ENCODE measurements at regions not wholly inside any gene's neighbourhood (a gene's known extent, or its start where the extent isn't known, plus 50 kb on each side); places are given as distances from the start of the nearest gene placed in this dataset.

DNA sequence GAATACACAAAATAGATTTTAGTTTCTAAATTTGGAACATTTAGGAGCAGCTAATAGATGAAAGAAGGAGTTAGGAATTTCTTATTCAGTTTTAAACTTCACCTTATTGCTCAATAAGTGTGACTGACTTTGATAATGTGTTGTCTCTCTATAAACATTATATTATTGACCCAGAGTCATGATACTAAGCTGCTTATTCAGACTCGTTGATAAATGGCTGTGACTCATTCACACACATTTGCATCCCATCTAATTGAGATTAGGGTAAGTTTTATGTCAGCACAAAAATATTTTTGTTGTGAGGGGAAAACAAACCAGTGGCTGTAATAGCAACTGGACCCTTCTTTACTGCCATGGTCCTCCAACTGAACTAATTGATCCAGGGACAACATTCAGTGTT lies 137.6 kb downstream of the GOLIM4 start:
- intact Hi-C loops (cut with DNase I): no loop called here
- no peak for DNase-seq

DNA sequence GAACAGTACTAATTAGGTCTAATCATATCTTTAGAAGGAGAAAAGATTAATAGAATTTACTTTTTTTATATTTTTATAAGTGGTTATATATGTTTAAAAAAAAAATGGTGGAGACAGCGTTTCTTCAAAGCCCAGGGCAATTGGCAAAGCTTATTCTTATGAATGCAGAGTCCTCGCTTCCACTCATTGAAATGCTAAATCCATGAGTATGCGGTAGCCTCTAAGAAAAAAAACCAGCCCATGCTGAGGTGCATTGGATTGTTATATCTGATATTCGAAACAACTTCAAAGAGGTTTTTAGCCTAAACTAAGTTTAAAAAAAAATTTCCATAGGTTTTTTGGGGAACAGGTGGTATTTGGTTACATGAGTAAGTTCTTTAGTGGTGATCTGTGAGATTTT lies 142.8 kb downstream of the GOLIM4 start:
- intact Hi-C loops (cut with DNase I): no loop called here
- no peak for DNase-seq

- no peak for DNase-seq
- intact Hi-C loops (cut with DNase I): no loop called here
These were observed 145.5 kb downstream of the GOLIM4 start for GRCh38 chr3:167950212-167950611.

GRCh38 chr3:167941234-167941995 lies 154.3 kb downstream of the GOLIM4 start:
- intact Hi-C loops (cut with DNase I): no loop called here
- DNase-seq: peak in 4 of 42 donors; percentile 3 to 40 (median 7)

DNA sequence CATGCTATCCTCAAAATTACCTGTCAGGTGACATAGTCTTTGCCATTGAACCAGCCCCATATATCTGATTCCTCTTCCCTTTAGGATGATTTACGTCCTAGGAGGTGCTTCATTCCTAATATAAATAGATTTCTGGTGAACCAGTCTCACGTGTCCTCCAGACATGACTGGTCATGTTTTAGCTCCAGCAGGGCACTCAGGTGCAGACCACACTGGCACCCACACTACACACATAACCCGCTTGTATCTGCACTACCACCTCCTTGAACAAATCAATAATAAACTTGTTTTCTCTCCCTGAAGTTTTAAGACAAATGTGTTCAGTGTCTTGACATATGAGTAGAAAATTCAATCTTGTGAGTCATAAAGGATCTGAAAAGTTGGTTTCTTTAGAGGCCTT lies 155.5 kb downstream of the GOLIM4 start:
- DNase-seq: no peak
- intact Hi-C loops (cut with DNase I): no loop called here

DNA sequence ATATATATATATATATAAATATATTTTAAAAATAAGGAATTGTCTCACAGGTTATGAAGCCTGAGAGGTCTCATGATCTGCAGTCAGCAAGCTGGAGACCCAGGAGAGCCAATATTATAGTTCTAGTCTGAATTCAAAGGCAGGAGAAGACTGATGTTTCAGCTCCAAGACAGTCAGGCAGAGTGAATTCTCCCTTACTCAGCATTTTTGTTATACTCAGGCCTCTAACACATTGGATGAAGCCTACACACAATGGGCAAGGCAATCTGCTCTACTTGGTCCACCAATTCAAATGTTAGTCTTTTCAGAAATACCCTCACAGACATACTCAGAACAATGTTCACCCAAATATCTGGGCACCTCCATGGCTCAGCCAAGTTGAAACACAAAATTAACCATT lies 157.2 kb downstream of the GOLIM4 start:
- intact Hi-C loops (cut with DNase I): no loop called here
- no peak for DNase-seq

GRCh38 chr3:167936019-167936418 lies 159.7 kb downstream of the GOLIM4 start:
- DNase-seq: peak in 3 of 42 donors; percentile 1 to 7 (median 4)
- intact Hi-C loops (cut with DNase I): no loop called here

DNA sequence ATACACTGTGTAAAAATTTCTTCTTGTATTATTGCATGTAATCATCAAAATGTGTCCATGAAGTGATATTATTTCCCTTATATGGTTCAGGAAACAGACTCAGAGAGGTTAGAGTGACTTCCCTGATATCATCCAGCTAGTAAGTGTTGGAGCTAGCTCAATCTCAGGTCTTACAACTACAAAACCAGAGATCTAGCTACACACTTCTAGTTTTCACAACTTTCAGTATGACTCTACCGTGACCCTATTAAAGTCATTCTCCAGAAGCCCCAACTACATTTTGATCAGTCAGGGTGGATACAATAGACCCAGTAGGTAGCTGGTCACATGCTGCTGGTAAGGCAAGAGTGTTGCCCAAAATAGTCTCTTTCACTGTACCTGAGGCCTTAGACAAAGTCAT lies 165.3 kb downstream of the GOLIM4 start:
- DNase-seq: no peak
- intact Hi-C loops (cut with DNase I): no loop called here

DNA sequence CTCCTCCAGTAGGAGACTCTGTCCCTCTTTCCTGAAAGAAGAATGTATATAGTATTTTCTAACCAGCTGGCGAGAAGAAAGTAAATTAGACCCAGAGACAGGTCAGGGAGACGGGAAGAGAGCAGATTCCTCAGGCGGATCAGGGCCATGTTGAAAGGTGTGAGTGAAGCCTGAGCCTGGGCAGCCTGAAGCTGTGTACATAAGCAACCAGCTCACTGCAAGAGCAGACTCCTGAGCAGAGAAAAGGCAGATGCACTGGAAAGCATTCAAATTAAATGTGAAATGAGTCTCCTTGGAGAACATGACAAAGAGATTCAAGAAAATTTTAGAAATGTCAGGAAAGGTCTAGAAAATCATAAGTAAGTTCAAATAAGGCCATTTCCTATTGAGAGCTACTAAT lies 165.8 kb downstream of the GOLIM4 start:
- no peak for DNase-seq
- intact Hi-C loops (cut with DNase I): no loop called here

GRCh38 chr3:167928381-167928780 lies 167.3 kb downstream of the GOLIM4 start:
- intact Hi-C loops (cut with DNase I): no loop called here

DNA sequence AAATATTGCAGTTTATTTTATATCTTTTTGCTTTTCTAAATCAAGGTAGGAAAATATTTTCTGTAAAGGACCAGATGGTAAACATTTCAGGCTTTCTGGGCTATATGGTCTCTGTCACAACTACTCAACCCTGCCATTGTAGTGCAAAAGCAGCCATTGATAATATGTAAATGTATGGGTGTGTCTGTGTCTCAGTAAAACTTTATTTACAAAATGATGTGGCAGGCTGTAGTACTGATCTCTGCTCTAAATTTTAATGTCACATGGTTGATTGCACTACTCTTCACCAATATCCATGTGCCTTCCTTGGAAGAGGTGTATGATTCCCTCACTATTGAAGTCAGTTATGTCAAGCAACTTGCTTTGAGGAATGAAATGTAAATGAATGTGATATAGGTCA lies 175.0 kb downstream of the GOLIM4 start:
- intact Hi-C loops (cut with DNase I): no loop called here
- no peak for DNase-seq

More at GRCh38 chr3:167928381-167928780, 167.3 kb downstream of the GOLIM4 start:
- no peak for DNase-seq

DNA sequence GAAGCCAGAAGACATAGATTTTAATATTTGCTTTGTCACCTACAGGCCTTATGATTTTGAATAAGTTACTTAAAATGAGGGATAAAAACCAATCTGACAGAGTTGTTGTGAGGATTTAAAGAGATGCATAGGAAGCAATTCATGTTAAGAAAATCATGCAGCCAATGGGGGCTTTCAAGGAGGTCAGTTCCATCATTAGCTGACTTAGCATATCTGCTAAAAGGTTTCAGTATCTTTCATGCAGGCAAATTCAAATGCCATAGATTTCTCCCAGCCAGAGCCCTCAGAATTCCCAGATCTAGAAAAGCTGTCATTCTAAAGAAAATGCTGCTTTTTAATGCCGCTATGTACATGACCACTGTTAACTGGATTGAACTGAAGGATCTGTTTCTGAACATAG lies 176.1 kb downstream of the GOLIM4 start:
- intact Hi-C loops (cut with DNase I): no loop called here

DNA sequence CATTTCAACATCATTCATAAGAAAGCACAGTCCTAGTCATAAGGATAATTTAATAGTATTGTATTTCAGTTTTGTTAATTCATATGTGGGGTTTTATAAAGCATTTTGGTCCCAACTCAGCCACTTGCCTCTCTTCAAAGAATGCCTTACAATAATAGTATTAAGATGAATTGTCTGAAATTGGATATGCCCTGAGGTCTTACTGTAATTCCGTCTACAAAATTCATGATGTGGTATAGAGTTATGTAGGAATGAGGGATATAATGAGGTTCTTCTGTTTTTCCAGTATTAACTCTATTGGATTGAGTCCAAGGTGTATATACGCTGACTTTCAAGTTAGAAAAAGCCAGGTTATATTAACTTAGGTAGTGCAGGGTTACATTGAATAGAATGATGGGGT lies 177.0 kb downstream of the GOLIM4 start:
- DNase-seq: no peak
- intact Hi-C loops (cut with DNase I): no loop called here

More for the DNA sequence above, 176.1 kb downstream of the GOLIM4 start:
- no peak for DNase-seq

GRCh38 chr3:167918008-167918596 lies 177.6 kb downstream of the GOLIM4 start:
- intact Hi-C loops (cut with DNase I): no loop called here
- no peak for DNase-seq

- intact Hi-C loops (cut with DNase I): no loop called here
- no peak for DNase-seq
These were observed 177.8 kb downstream of the SERPINI1 start for GRCh38 chr3:167913219-167913835.

DNA sequence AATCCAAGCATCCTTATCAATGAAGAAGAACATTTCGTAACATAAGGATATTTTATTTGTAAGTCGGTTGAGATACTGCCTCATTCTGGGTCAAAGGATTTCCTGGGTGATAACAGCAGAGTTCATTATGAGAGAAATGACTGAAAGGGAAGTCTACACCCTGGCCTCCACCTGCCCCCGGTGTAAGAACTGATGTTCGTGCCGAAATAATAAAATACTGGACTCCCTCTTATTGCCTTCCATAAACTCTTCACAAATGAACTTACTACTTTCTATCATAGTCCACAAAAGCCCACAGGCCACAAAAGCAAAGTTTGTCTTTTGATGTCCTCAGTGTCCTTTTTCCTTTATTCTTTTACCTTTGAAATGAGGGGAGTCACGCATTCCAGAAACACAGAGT lies 174.4 kb downstream of the SERPINI1 start:
- no peak for DNase-seq
- intact Hi-C loops (cut with DNase I): no loop called here

DNA sequence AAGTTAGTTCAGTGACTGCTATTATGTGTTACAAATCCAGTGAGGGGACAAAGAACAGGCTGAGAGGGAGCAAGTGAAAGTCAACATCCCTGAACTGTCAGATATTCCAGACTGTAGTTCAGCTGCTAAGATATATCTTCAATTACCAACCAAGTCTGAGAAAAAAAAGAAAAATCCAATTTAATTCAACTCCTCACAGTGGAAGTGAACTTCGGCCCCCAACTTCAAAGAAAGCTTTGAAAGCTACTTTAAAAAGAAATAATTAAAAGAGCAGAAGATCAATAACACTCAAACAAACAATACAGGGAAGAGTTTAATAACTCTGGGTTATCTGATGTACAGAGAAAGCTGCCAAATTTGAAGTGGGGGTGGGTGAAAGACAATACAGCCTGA lies 174.0 kb downstream of the SERPINI1 start:
- DNase-seq: no peak
- intact Hi-C loops (cut with DNase I): no loop called here

DNA sequence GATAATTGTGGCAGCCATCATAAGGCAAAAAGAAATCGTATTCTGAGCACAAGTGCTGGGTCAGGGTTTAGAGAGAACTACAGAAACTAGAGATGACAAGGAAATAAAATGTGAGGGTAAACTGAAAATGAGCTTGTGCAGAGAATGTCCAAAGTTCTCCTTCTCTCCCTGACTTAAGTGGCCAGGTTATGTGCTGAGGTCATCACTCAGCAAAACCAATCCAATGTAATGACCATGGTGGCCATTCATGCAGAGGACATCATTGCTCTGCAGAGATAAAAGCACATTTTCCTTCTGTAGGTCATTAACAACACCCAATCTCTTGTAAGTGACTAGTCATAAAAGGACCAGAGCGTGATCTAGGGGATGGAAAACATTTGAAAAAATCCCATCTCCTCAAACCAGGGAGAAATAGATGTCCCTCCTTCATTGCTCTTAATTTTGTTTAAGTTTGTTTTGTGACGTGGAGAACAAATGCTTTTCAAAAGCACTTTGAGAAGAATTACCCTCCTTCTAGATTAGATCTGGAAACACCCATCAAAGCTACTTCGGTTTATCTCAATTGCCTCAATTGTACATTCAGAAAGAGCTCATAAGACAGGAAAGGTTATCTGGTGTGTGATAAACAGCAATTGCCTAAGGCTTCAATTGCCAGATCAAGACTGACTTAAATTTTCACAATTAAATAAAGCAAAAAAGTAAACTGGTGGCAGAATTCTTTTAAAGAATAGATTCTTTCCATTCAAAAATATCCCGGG lies 173.4 kb downstream of the SERPINI1 start:
- intact Hi-C loops (cut with DNase I): no loop called here

GRCh38 chr3:167908221-167908620 lies 172.7 kb downstream of the SERPINI1 start:
- intact Hi-C loops (cut with DNase I): no loop called here
- no peak for DNase-seq

More for the DNA sequence above, 173.4 kb downstream of the SERPINI1 start:
- no peak for DNase-seq

- intact Hi-C loops (cut with DNase I): no loop called here
- DNase-seq: no peak
These were observed 165.6 kb downstream of the SERPINI1 start for GRCh38 chr3:167901138-167901537.
